Hematopoietic multipotent progenitor cell treated with erythropoietin and hydrocortisone succinate and interleukin-3 and kit ligand, for 8 days (in vitro differentiated cells): ENCODE measurements at regions not wholly inside any gene's neighbourhood (a gene's known extent, or its start where the extent isn't known, plus 50 kb on each side); places are given as distances from the start of the nearest gene placed in this dataset.
"Not testable (repeated sequence)": the region's sequence is repeated elsewhere in the genome, so short reads cannot be mapped to it uniquely, and the experiment has no call there.

Experiments used
- DNase-seq: peaks from one replicate; pipeline ENCODE4 v3.0.0-alpha.2; 2015

DNA sequence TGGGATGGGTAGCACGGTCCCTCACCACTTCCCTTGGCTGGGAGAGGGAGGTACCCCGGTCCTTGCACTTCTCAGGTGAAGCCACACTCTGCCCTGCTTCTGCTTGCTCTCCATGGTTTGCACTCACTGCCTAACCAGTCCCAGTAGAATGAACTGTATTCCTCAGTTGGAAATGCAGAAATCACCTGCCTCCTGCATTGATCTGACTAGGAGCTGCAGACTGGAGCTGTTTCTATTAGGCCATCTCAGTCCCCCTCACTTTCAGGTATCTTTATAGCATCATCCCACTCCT lies 264.9 kb downstream of the ZWINT start:
- no peak for DNase-seq

DNA sequence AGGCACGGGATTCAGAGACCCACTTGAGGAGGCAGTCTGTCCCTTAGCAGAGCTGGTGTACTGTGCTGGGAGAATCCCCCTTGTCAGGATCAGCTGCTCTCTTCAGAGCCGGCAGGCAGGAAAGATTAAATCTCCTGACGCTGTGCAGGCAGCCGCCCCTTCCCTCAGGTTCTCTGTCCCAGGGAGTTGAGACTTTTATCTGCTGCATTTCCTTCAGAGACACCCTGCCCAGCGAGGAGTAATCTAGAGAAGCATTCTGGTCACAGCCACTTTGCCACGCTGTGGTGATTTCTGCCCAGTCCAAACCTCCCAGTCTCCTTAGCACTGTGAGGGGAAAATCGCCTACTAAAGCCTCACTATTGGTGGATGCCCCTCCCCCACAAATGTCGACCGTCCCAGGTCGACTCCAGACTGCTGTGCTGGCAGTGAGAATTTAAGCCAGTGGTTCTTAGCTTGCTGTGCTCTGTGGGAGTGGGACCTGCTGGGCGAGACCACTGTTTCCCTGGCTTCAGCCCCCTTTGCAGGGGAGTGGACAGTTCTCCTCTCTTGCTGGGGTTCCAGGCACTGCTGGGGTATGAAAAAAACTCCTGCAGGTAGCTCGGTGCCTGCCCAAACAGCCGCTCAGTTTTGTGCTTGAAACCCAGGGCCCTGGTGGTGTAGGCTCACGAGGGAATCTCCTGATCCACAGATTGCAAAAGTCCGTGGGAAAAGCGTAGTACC lies 265.4 kb downstream of the ZWINT start:
- no peak for DNase-seq

DNA sequence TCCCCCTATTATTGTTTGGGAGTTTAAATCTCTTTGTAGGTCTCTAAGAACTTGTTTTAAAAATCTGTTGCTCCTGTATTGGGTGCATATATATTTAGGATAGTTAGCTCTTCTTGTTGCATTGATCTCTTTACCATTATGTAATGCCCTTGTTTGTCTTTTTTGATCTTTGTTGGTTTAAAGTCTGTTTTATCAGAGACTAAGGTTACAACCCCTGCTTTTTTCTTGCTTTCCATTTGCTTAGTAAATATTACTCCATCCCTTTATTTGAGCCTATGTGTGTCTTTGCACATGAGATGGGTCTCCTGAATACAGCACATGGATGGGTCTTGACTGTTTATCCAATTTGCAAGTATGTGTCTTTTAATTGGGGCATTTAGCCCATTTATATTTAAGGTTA lies 267.4 kb downstream of the ZWINT start:
- DNase-seq: not testable (repeated sequence)

DNA sequence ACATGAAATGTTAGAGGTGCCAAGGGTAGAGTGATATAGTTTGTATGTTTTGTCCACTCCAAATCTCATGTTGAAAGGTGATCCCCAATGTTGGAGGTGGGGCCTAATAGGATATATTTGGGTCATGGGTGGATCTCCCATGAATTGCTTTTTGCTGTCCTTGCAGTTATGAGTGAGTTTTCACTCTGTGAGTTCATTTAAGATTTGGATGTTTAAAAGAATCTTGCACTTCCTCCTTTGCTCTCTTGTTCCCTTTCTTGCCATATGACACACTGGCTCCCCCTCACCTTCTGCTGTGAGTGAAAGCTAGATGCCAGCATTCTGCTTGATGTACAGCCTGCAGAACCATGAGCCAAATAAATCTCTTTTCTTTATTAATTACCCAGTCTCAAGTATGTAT lies 269.2 kb downstream of the ZWINT start:
- no peak for DNase-seq

DNA sequence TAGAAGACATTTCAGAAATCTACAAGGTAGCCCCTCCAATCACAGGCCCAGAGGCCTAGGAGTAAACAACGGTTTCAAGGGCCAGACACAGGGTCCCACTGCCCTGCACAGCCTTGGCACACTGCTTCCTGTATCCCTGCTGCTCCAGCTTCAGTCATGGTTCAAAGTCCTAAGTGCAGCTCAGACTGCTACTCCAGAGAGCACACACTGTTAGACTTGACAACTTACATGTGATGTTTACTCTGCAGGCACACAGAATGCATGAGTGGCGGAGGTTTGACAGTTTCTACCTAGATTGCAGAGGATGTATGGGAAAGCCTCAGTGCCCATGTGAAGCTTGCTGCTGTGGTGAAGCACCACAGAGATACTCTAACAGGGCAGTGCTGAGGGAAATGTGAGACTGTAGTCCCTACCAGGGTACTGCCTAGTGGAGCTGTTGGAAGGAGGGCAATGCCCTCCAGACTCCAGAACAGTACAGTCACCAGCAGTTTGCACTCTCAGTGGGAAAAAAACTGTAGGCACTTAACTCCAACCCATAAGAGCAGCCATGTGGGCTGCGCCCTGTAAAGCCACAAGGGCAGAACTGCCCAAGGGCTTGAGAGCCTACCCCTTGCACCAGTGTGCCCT lies 270.0 kb downstream of the ZWINT start:
- no peak for DNase-seq

DNA sequence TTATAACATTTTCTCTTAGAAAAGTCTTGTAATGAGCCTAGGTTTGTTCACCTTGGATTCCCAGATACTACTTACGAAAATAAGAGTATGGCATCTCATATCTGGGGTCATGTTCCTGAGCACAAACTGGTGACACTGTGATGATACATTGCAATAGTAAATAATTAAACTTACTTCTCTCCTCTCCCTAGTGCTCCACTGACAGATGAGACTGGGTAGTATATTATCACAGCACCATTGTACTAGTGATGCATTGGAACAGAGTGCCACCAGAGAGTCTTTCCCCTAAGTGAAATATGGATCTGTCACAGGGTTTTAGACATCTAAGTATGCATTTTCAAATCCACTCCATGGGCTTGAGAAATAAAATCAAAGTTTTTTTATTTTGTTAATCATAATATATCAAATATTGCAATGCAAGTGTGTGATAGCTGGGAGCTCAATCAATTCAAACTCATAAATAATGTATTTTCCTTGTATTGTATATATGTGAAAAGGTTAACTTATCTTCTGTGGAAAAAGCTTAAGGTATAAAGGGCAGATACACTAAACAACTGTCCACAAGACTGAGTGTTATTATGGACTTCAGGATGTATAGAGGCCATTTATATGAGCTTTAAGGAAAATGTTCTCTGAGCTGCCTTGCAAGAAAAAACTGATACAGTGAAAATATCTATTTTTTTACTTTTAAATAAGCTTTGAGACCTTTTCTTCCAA lies 275.5 kb downstream of the ZWINT start:
- DNase-seq: no peak

DNA sequence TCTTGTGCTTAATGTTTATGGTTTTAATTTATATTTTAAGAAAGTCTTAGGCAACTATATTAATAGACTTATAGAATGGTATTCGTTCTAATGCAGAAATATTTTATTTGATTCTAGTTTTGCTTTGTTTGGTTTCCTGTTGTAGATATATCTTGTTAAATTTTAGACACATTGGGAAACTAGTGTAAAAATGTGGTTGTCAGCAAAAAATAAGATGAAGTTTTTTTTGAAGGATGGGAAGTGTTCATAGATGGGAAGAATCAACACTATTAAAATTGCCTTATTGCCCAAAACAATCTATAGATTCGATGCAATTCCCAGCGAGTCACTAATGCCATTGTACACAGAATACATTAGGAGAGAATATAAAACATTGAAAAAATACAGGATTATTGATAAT lies 278.9 kb downstream of the ZWINT start:
- no peak for DNase-seq

DNA sequence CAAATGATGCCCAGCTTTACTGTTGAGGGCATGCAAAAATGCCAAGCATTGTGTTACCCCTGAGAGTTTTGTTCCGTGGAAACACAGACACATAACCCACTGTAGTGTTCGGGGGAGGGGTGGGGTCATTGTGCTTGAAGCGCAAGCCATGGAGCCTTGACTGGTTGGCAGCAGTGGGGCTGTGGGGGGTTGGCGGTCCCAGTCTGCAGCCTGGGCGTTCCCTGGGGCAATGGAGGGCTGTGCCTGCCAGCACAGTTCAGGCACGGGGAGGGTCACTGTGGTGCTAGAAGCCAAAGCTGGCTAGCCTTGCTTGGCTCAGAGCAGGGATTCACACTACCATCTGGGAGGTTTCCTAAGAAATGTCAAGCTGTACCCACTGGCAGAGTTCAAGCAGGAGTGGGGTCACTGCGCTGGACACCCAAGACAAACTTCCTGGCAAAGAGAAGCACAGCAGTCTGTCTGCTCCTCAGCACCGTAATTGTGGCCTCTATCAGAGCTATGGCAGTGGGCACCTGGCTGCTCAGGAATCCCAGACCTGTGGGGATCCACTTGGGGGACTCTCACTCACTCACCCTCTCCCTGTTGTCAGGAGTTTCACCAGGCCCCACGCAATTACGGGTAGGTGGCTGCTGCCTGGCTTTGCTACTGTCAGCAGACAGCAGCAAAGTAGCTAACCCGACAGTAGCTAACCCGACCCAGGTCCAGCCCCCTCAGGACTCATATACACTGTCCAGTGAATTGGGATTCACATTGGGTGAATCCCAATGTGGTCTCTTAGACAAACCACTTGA lies 292.4 kb downstream of the ZWINT start:
- no peak for DNase-seq

DNA sequence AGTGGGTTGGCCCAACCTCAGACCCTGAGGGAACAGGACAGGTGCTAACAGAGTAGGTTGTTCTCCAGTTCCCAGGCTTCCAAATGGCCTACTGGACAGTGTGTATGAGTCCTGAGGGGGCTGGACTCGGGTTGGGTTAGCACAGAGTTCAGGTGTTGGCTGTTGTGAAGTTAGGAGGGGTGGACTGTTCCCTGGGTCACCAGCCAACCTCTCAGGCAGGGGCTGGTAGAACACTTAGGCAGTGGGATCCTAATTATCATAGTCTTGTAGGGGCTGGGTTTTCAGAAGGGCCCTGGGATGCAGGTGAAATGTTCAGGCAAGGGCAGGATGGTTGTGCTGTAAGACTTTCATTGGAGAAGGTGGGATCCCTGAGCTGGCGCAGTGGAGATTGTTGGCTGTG lies 293.0 kb downstream of the ZWINT start:
- no peak for DNase-seq

DNA sequence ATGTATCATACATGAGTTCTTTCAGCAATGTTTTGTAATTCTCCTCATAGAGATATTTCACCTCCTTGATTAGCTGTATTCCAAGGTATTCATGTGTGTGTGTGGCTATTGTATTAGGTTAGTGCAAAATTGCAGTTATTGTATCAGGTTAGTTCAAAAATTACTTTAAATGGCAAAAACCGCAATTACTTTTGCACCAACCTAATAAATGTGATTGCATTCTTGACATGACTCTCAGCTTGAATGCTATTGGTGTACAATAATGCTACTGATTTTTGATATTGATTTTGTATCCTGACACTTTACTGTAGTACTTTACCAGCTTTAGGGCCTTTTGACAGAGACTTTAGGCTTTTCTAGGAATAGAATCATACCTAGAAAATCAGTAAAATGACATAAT lies 297.4 kb downstream of the ZWINT start:
- no peak for DNase-seq

DNA sequence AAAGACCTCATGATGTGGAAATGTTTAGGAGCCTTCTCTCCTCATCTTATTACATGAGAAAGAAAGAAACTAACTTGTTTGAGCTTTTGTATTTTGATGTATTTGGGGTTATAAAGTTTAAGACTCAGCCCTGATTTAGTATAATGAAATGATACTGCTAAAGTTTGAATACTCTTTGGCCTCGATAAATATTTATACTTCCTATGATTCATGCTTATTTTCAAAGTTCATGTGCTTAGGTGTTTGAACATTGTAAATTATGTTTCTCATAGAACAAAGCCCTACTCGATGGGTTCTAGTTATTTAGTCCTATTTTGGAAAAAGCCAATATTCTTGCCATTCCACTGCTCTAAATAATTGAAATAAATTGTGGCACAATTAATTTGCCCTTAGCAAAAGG lies 303.2 kb downstream of the ZWINT start:
- no peak for DNase-seq

DNA sequence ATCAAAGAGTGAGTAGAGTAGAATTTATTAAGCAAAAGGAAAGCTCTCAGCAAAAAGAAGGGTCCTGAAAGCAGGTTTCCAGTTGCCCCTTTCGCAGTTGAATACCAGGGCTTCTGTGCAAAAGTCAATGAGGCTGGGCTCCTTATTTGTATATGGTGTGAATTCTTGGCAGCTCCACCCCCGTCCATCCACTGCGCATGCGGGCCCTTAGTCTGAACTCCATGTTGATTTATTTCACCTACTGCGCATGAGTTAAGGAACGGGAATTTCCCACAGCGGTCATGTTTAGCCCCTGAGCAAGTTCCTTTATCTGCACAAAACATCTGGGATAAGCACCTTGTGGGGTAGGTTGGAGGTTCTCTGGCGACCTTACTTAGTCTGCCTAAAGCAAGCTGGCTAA lies 325.6 kb downstream of the ZWINT start:
- DNase-seq: no peak

DNA sequence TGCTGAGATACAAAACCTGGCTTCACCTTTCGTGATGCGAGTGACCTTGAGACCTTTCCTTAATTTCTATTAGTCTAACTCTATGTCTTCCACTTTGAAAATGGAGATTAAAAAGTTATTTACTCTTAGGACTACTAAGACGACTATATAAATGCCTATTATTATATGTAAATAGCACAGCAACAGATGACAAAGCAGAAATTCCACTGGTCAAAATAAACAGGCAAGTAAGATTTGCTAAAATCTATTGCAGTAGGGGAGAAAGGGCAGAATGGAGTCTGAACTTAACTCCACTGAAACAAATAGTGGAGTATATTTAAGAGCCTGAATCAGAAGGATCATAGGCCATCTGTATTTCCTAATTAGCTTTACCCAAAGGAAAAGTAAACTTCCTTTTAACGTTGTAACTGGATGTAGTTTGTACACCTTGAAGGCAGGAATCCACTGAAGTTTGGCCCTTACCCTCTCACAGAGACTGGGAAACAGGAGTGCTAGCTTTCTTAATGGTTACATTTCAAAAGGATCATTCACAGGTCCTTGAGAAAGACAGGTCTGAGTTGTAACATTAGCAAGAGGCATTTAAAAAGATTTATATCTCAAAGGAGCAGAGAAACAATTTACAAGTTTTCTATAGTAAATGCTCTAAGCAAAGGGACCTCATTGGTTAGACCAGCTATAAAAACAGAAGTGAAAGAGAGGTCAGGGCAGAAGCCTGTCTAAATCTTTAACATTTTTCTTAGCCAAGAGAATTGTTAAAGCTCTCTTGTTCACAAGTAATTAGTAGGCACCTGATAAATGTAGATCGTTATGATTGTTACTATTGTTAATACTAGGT lies 332.5 kb downstream of the ZWINT start:
- DNase-seq: no peak

DNA sequence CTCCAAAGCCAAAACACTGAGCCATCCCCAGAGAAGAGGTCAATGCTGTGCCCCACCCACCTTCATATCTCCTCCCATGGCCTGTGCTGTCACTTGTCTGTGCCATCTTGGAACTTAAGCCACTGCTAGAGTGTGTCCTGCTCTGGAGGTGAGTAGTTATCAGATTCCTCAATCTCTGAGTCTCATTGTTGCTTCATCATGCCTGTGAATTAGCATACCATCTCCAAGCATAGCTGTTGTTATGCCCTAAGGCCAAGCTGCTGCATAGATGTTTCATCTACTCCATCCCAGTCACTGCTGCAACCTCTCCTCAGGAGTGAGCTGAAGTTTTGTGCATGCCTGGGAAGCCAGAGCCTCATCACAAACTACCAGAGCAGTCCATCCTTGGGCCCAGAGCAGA lies 349.0 kb downstream of the ZWINT start:
- DNase-seq: no peak

DNA sequence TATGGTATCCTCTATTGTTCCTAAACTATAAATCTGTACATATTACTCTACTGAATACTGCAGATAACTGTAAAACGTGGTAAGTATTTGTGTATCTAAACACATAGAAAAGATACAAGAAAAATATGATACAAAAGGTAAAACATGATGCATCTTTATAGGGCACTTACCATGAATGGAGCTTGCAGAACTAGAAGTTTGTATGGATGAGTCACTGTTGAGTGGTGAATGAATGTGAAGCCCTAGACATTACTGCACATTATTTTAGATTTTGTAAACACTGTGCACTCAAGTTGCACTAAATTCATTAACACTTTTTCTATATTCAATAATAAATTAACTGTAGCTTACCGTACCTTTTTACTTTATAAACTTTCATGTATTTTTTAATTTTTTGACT lies 357.5 kb downstream of the ZWINT start:
- DNase-seq: no peak

DNA sequence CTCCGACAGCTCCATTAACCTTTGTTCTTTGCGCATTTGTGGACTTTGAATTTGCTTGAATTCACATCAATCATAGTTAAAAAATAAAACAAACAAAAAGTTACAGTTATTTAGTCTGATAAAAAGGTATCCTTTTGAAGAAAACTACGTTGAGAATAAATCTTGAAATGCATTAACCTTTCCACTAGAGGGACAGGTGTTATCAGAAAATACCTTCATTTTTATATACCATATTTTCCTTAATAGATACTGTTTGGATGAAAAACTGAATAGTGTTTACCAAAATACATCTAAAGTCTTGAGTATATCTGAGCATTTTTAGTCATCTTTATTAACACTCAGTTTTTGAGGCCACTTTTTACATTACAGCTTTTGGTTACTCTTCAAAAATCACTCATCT lies 371.9 kb downstream of the ZWINT start:
- no peak for DNase-seq

DNA sequence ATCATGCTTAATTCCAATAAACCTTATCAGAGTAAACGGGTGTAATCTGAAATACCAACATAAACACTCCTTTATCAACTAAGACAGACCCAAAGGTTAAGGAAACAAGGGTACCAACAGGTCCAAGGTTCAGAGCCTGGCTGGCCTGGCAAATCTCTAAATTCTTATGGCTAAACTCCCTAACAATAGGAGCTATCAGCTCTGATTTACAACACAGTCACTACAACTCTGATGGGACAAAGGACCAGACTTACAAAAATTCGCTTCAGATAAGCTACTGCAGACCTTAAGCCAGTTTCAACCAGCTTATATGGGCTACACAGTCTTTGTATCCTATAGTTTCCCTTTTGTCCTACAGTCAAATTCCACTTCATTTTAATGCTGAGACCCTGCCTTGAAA lies 381.9 kb downstream of the ZWINT start:
- DNase-seq: no peak

DNA sequence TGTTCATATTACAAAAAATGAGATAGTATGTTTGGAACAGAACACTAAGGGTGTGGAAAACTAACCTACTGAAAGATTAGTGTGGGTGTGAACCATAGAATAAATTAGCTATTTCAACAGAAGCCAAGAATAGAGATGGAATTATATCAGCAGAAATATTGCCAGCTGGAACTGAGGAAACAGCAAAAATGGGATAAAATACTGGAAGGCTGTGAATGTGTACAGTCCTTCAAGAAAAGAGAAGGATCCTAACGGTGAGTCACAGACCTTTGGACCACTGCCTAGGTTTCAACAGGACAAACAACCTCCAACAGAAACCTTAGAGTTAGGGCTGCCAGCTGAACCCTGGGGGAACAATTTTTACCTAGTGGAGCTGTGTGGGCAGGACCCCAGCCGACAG lies 395.0 kb downstream of the ZWINT start:
- DNase-seq: no peak

DNA sequence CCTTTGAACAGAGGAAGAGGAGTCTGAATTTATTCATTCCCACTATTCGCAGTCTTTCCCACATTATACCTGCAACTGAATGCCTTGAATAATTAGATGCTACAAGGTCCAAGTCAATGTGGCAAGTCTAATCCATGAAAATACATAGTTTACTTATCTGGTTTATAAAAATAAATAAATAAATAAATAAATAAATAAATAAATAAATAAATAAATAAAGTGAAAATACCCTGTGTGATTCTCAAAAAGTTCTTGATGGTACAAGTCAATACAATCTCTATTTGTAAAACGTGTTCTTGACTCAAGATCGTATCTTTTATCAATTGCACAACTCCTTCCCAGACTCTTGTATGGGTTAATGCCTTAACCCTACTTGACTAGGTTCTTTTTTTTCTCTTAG lies 417.7 kb downstream of the ZWINT start:
- DNase-seq: no peak

DNA sequence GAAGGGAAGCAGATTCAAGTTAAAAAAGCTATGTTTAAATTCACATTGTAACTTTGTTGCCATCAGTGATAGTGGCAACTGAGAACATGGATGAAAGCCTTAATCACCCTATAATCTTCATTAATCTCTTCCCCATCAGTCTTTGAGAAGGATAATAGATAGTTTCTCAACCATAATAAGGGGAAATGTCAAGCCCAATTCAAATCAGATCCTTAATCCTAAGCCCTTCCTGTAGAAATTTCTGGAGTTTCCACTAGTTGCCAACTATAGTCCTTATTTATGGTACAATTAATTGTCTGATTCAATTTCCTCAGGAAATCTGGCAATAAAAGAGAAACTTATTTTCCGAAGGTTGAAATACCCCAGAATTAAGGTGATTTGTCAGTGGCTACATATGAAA lies 431.8 kb downstream of the ZWINT start:
- DNase-seq: no peak

DNA sequence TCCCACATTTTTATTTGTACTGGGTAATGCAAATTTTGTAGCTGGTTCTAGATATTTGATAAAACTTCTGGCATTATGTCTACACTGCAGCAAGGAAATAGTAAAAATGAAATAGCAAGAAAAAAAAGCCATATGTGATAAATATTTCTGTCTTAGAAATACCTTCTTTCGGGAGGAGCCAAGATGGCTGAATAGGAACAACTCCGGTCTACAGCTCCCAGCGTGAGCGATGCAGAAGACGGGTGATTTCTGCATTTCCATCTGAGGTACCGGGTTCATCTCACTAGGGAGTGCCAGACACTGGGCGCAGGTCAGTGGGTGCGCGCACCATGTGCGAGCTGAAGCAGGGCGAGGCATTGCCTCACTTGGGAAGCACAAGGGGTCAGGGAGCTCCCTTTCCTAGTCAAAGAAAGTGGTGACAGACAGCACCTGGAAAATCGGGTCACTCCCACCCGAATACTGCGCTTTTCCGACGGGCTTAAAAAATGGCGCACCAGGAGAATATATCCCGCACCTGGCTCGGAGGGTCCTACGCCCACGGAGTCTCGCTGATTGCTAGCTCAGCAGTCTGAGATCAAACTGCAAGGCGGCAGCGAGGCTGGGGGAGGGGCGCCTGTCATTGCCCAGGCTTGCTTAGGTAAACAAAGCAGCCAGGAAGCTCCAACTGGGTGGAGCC lies 461.4 kb downstream of the ZWINT start:
- DNase-seq: not testable (repeated sequence)

DNA sequence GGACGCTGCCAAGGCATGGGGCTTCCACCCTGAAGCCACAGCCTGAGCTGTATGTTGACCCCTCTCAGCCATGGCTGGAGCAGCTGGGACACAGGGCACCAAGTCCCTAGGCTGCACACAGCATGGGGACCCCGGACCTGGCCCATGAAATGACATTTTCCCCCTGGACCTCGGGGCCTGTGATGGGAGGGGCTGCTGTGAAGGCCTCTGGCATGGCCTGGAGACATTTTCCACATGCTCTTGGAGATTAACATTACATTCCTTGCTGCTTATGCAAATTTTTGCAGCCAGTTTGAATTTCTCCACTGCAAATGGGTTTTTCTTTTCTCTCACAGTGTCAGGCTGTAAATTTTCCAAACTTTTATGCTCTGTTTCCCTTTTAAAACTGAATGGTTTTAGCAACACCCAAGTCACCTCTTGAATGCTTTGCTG lies 463.6 kb downstream of the ZWINT start:
- no peak for DNase-seq
